Hepatocyte (in vitro differentiated cells): ENCODE measurements at regions not wholly inside any gene's neighbourhood (a gene's known extent, or its start where the extent isn't known, plus 50 kb on each side); places are given as distances from the start of the nearest gene placed in this dataset.

Source experiments
- DNase-seq: peaks from one replicate; pipeline ENCODE4 v3.0.0-alpha.2; 2016; ENCODE audit warnings: low spot score
- H2AFZ ChIP-seq: fragments of 200-600 bp; sonication (generic); 2 replicates; pipeline ENCODE4 v1.6.0; 2016; ENCODE audit warnings: antibody characterized with exemption, mild to moderate bottlenecking
- H3K27ac ChIP-seq: fragments of 200-600 bp; sonication (generic); 2 replicates; pipeline ENCODE4 v1.5.1; 2016; ENCODE audit warnings: mild to moderate bottlenecking
- H3K27me3 ChIP-seq: fragments of 200-600 bp; sonication (generic); 2 replicates; pipeline ENCODE4 v1.6.1; 2016
- H3K36me3 ChIP-seq: fragments of 200-600 bp; sonication (generic); replicated peaks from 2 replicates; pipeline ENCODE4 v1.5.1; 2016; ENCODE audit warnings: low read depth; ENCODE audit not compliant: insufficient read depth
- H3K4me1 ChIP-seq: fragments of 200-600 bp; sonication (generic); 2 replicates; pipeline ENCODE4 v1.5.1; 2016; ENCODE audit warnings: mild to moderate bottlenecking, moderate library complexity; ENCODE audit not compliant: insufficient read depth
- H3K4me2 ChIP-seq: fragments of 200-600 bp; sonication (generic); 2 replicates; pipeline ENCODE4 v1.6.0; 2016
- H3K4me3 ChIP-seq: fragments of 200-600 bp; sonication (generic); 2 replicates; pipeline ENCODE4 v1.5.1; 2016; ENCODE audit warnings: mild to moderate bottlenecking
- H3K79me2 ChIP-seq: fragments of 200-600 bp; sonication (generic); 2 replicates; pipeline ENCODE4 v1.6.0; 2017; ENCODE audit warnings: mild to moderate bottlenecking
- H3K9me2 ChIP-seq: fragments of 200-600 bp; sonication (generic); replicated peaks from 2 replicates; pipeline ENCODE4 v1.6.0; 2017; ENCODE audit warnings: mild to moderate bottlenecking; ENCODE audit not compliant: insufficient read depth
- H3K9me3 ChIP-seq: fragments of 200-600 bp; sonication (generic); 2 replicates; pipeline ENCODE4 v1.5.1; 2016; ENCODE audit warnings: low read depth, mild to moderate bottlenecking
- H4K20me1 ChIP-seq: fragments of 200-600 bp; sonication (generic); 2 replicates; pipeline ENCODE4 v1.6.0; 2016; ENCODE audit warnings: mild to moderate bottlenecking; ENCODE audit not compliant: insufficient read depth, poor library complexity, severe bottlenecking
- CTCF ChIP-seq: fragments of 200-600 bp; sonication (generic); IDR thresholded peaks from 2 replicates; pipeline ENCODE4 v1.5.1; 2016; ENCODE audit warnings: antibody characterized with exemption, mild to moderate bottlenecking; ENCODE audit not compliant: poor library complexity
- EZH2 ChIP-seq: fragments of 200-600 bp; sonication (generic); IDR thresholded peaks from 2 replicates; pipeline ENCODE4 v1.6.1; 2016; ENCODE audit warnings: antibody characterized with exemption, mild to moderate bottlenecking, borderline replicate concordance
- EZH2phosphoT487 ChIP-seq: fragments of 200-600 bp; sonication (generic); IDR thresholded peaks from one replicate; pipeline ENCODE4 v1.6.1; 2018; ENCODE audit warnings: antibody characterized with exemption, mild to moderate bottlenecking, low read depth, moderate library complexity; ENCODE audit not compliant: unreplicated experiment, severe bottlenecking
- WGBS: methylation state at CpG from one replicate; pipeline ENCODE4 v1.1.6; 2016; ENCODE audit warnings: low lambda C conversion rate; ENCODE audit errors: missing lambda C conversion rate; 5-methylcytosine and 5-hydroxymethylcytosine counted together

- no peak overlapping the region for H3K27ac ChIP-seq
- no peaks in the 10 kb centered on the region for H3K27me3 ChIP-seq
- H3K79me2 ChIP-seq = no peaks in the 10 kb centered on the region
- H3K9me2 ChIP-seq = no peaks in the 10 kb centered on the region
- no peaks in the 10 kb centered on the region for H3K36me3 ChIP-seq
- no peak overlapping the region for H3K4me3 ChIP-seq
- H2AFZ ChIP-seq = no peak overlapping the region
- no peaks in the 10 kb centered on the region for H3K4me1 ChIP-seq
- H3K9me3 ChIP-seq = no peaks in the 10 kb centered on the region
- 95% methylated on average over 2 of the region's 2 CpGs for WGBS
- TF ChIP-seq EZH2phosphoT487 = no peak
- TF ChIP-seq EZH2 = no peak
- no peak for TF ChIP-seq CTCF
- H3K4me2 ChIP-seq = no peak overlapping the region
- no peaks in the 10 kb centered on the region for H4K20me1 ChIP-seq
- DNase-seq = no peak
Measured at GRCh38 chr9:117958726-117959125, 254.5 kb downstream of the TLR4 start.

GRCh38 chr9:117963493-117964090, 259.4 kb downstream of the TLR4 start:
- Histone ChIP-seq H4K20me1 (no peaks in the 10 kb centered on the region), H3K79me2 (no peaks in the 10 kb centered on the region), H3K4me3 (no peak overlapping the region), H3K9me3 (no peaks in the 10 kb centered on the region), H3K27me3 (no peaks in the 10 kb centered on the region), H3K36me3 (no peaks in the 10 kb centered on the region), H2AFZ (no peak overlapping the region), H3K4me2 (no peak overlapping the region), H3K4me1 (no peaks in the 10 kb centered on the region), H3K9me2 (no peaks in the 10 kb centered on the region), H3K27ac (no peak overlapping the region)
- TF ChIP-seq EZH2phosphoT487 = no peak
- TF ChIP-seq EZH2 = no peak
- TF ChIP-seq CTCF = no peak
- no peak for DNase-seq
- 88% methylated on average over 1 of the region's 1 CpG for WGBS

GRCh38 chr9:117970276-117971050, 266.3 kb downstream of the TLR4 start:
- Histone ChIP-seq H3K27me3 (no peaks in the 10 kb centered on the region), H2AFZ (no peak overlapping the region), H3K4me1 (no peaks in the 10 kb centered on the region), H3K9me2 (no peaks in the 10 kb centered on the region), H3K4me2 (no peak overlapping the region), H3K79me2 (no peaks in the 10 kb centered on the region), H3K4me3 (no peak overlapping the region), H3K36me3 (no peaks in the 10 kb centered on the region), H4K20me1 (no peaks in the 10 kb centered on the region), H3K27ac (no peak overlapping the region), H3K9me3 (no peaks in the 10 kb centered on the region)
- no peak for TF ChIP-seq CTCF
- TF ChIP-seq EZH2 = no peak
- TF ChIP-seq EZH2phosphoT487 = no peak
- DNase-seq = no peak
- 79% methylated on average over 7 of the region's 7 CpGs for WGBS
